ENCODE measurements at regions not wholly inside any gene's neighbourhood (a gene's known extent, or its start where the extent isn't known, plus 50 kb on each side); places are given as distances from the start of the nearest gene placed in this dataset.

GRCh38 chr4:32625687-32626337 is 1905.6 kb downstream of the PCDH7 start (continued):
- TF ChIP-seq, protein P1, sequence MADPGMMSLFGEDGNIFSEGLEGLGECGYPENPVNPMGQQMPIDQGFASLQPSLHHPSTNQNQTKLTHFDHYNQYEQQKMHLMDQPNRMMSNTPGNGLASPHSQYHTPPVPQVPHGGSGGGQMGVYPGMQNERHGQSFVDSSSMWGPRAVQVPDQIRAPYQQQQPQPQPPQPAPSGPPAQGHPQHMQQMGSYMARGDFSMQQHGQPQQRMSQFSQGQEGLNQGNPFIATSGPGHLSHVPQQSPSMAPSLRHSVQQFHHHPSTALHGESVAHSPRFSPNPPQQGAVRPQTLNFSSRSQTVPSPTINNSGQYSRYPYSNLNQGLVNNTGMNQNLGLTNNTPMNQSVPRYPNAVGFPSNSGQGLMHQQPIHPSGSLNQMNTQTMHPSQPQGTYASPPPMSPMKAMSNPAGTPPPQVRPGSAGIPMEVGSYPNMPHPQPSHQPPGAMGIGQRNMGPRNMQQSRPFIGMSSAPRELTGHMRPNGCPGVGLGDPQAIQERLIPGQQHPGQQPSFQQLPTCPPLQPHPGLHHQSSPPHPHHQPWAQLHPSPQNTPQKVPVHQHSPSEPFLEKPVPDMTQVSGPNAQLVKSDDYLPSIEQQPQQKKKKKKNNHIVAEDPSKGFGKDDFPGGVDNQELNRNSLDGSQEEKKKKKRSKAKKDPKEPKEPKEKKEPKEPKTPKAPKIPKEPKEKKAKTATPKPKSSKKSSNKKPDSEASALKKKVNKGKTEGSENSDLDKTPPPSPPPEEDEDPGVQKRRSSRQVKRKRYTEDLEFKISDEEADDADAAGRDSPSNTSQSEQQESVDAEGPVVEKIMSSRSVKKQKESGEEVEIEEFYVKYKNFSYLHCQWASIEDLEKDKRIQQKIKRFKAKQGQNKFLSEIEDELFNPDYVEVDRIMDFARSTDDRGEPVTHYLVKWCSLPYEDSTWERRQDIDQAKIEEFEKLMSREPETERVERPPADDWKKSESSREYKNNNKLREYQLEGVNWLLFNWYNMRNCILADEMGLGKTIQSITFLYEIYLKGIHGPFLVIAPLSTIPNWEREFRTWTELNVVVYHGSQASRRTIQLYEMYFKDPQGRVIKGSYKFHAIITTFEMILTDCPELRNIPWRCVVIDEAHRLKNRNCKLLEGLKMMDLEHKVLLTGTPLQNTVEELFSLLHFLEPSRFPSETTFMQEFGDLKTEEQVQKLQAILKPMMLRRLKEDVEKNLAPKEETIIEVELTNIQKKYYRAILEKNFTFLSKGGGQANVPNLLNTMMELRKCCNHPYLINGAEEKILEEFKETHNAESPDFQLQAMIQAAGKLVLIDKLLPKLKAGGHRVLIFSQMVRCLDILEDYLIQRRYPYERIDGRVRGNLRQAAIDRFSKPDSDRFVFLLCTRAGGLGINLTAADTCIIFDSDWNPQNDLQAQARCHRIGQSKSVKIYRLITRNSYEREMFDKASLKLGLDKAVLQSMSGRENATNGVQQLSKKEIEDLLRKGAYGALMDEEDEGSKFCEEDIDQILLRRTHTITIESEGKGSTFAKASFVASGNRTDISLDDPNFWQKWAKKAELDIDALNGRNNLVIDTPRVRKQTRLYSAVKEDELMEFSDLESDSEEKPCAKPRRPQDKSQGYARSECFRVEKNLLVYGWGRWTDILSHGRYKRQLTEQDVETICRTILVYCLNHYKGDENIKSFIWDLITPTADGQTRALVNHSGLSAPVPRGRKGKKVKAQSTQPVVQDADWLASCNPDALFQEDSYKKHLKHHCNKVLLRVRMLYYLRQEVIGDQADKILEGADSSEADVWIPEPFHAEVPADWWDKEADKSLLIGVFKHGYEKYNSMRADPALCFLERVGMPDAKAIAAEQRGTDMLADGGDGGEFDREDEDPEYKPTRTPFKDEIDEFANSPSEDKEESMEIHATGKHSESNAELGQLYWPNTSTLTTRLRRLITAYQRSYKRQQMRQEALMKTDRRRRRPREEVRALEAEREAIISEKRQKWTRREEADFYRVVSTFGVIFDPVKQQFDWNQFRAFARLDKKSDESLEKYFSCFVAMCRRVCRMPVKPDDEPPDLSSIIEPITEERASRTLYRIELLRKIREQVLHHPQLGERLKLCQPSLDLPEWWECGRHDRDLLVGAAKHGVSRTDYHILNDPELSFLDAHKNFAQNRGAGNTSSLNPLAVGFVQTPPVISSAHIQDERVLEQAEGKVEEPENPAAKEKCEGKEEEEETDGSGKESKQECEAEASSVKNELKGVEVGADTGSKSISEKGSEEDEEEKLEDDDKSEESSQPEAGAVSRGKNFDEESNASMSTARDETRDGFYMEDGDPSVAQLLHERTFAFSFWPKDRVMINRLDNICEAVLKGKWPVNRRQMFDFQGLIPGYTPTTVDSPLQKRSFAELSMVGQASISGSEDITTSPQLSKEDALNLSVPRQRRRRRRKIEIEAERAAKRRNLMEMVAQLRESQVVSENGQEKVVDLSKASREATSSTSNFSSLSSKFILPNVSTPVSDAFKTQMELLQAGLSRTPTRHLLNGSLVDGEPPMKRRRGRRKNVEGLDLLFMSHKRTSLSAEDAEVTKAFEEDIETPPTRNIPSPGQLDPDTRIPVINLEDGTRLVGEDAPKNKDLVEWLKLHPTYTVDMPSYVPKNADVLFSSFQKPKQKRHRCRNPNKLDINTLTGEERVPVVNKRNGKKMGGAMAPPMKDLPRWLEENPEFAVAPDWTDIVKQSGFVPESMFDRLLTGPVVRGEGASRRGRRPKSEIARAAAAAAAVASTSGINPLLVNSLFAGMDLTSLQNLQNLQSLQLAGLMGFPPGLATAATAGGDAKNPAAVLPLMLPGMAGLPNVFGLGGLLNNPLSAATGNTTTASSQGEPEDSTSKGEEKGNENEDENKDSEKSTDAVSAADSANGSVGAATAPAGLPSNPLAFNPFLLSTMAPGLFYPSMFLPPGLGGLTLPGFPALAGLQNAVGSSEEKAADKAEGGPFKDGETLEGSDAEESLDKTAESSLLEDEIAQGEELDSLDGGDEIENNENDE (IDR thresholded peaks at IDR 0.05; ENCODE audit: insufficient replicate concordance, low read length) = no peak
- no peak for TF ChIP-seq ATF3 (IDR thresholded peaks at IDR 0.05; ENCODE audit: insufficient read depth, low read depth, low read length)
- TF ChIP-seq FOSL1 (IDR thresholded peaks at IDR 0.05; ENCODE audit: insufficient read depth, low read depth, low read length) = no peak
- TF ChIP-seq BCL11A (IDR thresholded peaks at IDR 0.05; ENCODE audit: low read depth in 2 of 2, low read length in 2 of 2) = no peak
- TF ChIP-seq CBX8 (IDR thresholded peaks at IDR 0.05; ENCODE audit: borderline replicate concordance, low read depth, low read length) = no peak
